ENCODE measurements at regions not wholly inside any gene's neighbourhood (a gene's known extent, or its start where the extent isn't known, plus 50 kb on each side); places are given as distances from the start of the nearest gene placed in this dataset.

DNA sequence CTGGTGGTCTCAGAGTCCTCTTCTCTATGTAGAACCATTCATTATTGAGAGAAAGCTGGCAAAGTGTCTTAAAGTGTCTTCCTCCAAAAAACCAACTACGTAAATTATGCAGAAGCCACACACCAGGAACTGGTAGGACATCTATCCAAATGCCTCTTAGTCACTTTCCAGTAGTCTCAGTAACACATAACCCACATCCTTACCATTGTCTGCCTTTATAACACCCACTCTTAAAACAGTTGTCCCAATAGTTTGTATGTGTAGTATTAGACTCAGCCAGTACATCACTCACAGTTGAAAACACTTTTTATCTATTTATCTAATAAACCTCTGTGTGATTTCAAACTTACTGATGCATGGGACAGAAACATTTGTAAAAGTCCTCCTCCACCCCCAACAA is 143.6 kb upstream of the HNRNPA3 start:
- no peak overlapping the region for H3K4me3 ChIP-seq
- H3K4me1 ChIP-seq (ENCODE audit: control insufficient read depth in 1 of 2, low read depth in 2 of 2): no peaks in the 10 kb centered on the region
- no peaks in the 10 kb centered on the region for H3K27me3 ChIP-seq (replicated peaks; ENCODE audit: insufficient read depth)
- H3K36me3 ChIP-seq: no peaks in the 10 kb centered on the region
- no peaks in the 10 kb centered on the region for H3K9me3 ChIP-seq
- TF ChIP-seq, protein P1, sequence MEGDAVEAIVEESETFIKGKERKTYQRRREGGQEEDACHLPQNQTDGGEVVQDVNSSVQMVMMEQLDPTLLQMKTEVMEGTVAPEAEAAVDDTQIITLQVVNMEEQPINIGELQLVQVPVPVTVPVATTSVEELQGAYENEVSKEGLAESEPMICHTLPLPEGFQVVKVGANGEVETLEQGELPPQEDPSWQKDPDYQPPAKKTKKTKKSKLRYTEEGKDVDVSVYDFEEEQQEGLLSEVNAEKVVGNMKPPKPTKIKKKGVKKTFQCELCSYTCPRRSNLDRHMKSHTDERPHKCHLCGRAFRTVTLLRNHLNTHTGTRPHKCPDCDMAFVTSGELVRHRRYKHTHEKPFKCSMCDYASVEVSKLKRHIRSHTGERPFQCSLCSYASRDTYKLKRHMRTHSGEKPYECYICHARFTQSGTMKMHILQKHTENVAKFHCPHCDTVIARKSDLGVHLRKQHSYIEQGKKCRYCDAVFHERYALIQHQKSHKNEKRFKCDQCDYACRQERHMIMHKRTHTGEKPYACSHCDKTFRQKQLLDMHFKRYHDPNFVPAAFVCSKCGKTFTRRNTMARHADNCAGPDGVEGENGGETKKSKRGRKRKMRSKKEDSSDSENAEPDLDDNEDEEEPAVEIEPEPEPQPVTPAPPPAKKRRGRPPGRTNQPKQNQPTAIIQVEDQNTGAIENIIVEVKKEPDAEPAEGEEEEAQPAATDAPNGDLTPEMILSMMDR (IDR thresholded peaks at IDR 0.05): no peak
- H3K27ac ChIP-seq: no peak overlapping the region
- DNase-seq (ENCODE audit: low spot score) (no peak), ATAC-seq (ENCODE audit: insufficient number of reproducible peaks, low FRiP score, low read depth) (no peak)

GRCh38 chr2:177072090-177072489 is 140.5 kb upstream of the HNRNPA3 start:
- no peaks in the 10 kb centered on the region for H3K9me3 ChIP-seq
- H3K27ac ChIP-seq: no peak overlapping the region
- TF ChIP-seq, protein P1 (IDR thresholded peaks at IDR 0.05): no peak
- H3K4me1 ChIP-seq (ENCODE audit: control insufficient read depth in 1 of 2, low read depth in 2 of 2): no peaks in the 10 kb centered on the region
- ATAC-seq (ENCODE audit: insufficient number of reproducible peaks, low FRiP score, low read depth) (no peak), DNase-seq (ENCODE audit: low spot score) (no peak)
- H3K27me3 ChIP-seq (replicated peaks; ENCODE audit: insufficient read depth): no peaks in the 10 kb centered on the region
- no peaks in the 10 kb centered on the region for H3K36me3 ChIP-seq
- H3K4me3 ChIP-seq: no peak overlapping the region

GRCh38 chr2:177073611-177074010 is 139.0 kb upstream of the HNRNPA3 start:
- TF ChIP-seq, protein P1 (IDR thresholded peaks at IDR 0.05): no peak
- no peaks in the 10 kb centered on the region for H3K36me3 ChIP-seq
- no peaks in the 10 kb centered on the region for H3K27me3 ChIP-seq (replicated peaks; ENCODE audit: insufficient read depth)
- H3K9me3 ChIP-seq: no peaks in the 10 kb centered on the region
- H3K27ac ChIP-seq: no peak overlapping the region
- ATAC-seq (ENCODE audit: insufficient number of reproducible peaks, low FRiP score, low read depth) (no peak), DNase-seq (ENCODE audit: low spot score) (no peak)
- no peaks in the 10 kb centered on the region for H3K4me1 ChIP-seq (ENCODE audit: control insufficient read depth in 1 of 2, low read depth in 2 of 2)
- H3K4me3 ChIP-seq: no peak overlapping the region

- DNase-seq (ENCODE audit: low spot score): no peak
- ATAC-seq (ENCODE audit: insufficient number of reproducible peaks, low FRiP score, low read depth): no peak
- Histone ChIP-seq H3K9me3 (no peaks in the 10 kb centered on the region), H3K27me3 (replicated peaks; ENCODE audit: insufficient read depth) (no peaks in the 10 kb centered on the region), H3K36me3 (no peaks in the 10 kb centered on the region), H3K4me3 (no peak overlapping the region), H3K4me1 (ENCODE audit: control insufficient read depth in 1 of 2, low read depth in 2 of 2) (no peaks in the 10 kb centered on the region), H3K27ac (no peak overlapping the region)
- TF ChIP-seq, protein P1 (IDR thresholded peaks at IDR 0.05): no peak
Observed at GRCh38 chr2:177074099-177074710, 138.4 kb upstream of the HNRNPA3 start.

- no peaks in the 10 kb centered on the region for H3K27me3 ChIP-seq (replicated peaks; ENCODE audit: insufficient read depth)
- H3K36me3 ChIP-seq: no peaks in the 10 kb centered on the region
- DNase-seq (ENCODE audit: low spot score) (no peak), ATAC-seq (ENCODE audit: insufficient number of reproducible peaks, low FRiP score, low read depth) (no peak)
- H3K4me3 ChIP-seq: no peak overlapping the region
- no peaks in the 10 kb centered on the region for H3K9me3 ChIP-seq
- no peak overlapping the region for H3K27ac ChIP-seq
- TF ChIP-seq, protein P1 (IDR thresholded peaks at IDR 0.05): no peak
- no peaks in the 10 kb centered on the region for H3K4me1 ChIP-seq (ENCODE audit: control insufficient read depth in 1 of 2, low read depth in 2 of 2)
Observed at GRCh38 chr2:177075254-177075653, 137.3 kb upstream of the HNRNPA3 start.

Data from thoracic aorta (tissue), 2 donors.